ENCODE measurements at regions not wholly inside any gene's neighbourhood (a gene's known extent, or its start where the extent isn't known, plus 50 kb on each side); places are given as distances from the start of the nearest gene placed in this dataset.

DNA sequence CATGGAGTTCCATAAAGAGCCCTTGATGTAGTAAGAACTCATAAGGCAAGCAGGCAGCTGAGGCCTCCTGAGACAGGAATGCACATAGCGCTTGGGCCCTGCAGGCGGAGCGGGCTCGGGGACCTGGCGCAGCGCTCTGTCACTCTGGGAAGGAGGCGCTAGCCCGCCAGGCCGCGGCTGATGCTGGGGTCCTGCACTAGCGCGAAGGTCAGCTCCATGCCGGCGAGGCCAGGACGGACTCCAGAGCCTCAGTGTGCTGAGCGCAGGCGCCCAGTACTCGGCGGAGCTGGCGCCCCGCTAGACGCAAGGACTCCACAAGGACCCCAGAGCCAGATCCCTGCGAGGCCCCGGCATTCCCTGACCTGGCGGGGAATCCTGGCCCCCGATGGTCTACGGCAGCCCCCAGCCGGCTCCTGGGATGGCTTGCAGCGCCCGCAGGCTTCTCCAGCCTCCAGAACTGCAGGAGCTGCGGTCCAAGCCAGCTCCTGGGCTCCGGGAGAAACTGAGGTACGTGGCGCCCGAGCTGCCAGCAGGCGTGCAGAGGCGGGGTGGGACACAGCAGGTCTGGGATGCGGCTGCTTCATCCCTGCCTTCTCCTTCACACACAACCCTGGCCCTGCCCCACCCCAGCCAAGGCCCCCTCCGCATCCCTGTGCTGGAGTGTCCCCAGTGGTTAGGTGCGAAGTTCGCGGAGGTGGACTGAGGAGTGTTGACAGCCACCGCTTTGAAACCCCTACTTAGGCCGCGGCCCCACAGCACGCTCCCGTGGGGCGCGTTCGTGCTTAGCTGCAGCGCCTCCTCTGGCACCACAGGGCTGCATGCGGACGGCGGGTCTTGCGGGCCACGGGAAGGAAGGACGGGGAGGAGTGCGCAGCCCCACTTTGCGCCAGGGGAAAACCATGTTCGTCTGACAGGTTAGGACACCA lies 761.5 kb upstream of the POM121L12 start:
- H2AK5ac ChIP-seq (ENCODE audit: low read length, severe bottlenecking), result no peak overlapping the region
- H2BK5ac ChIP-seq (ENCODE audit: low read depth, low read length, poor library complexity, severe bottlenecking), result no peak overlapping the region
- no peaks in the 10 kb centered on the region for H3K27me3 ChIP-seq (ENCODE audit: control insufficient read depth in 1 of 2, insufficient read depth in 1 of 2, low read length in 2 of 2)
- H2BK15ac ChIP-seq (ENCODE audit: low read depth, poor library complexity, severe bottlenecking), result no peak overlapping the region
- no peak overlapping the region for H2BK12ac ChIP-seq (ENCODE audit: low read length in 2 of 2)
- H3K9ac ChIP-seq (ENCODE audit: low read length), result no peak overlapping the region
- H2AFZ ChIP-seq (ENCODE audit: low read depth, low read length), result no peak overlapping the region
- H3K4me1 ChIP-seq (ENCODE audit: control insufficient read depth, insufficient read depth, low read depth, low read length), result no peaks in the 10 kb centered on the region
- H3K23ac ChIP-seq (ENCODE audit: low read length in 2 of 2), result no peak overlapping the region
- H3K18ac ChIP-seq (ENCODE audit: low read depth in 1 of 2, low read length in 2 of 2), result no peak overlapping the region
- H4K91ac ChIP-seq (ENCODE audit: low read length), result no peak overlapping the region
- no peak overlapping the region for H4K8ac ChIP-seq (ENCODE audit: low read length)
- H3K4ac ChIP-seq (ENCODE audit: low read depth in 1 of 2, low read length in 2 of 2), result no peak overlapping the region
- H3K36me3 ChIP-seq (ENCODE audit: control insufficient read depth in 1 of 2, insufficient read depth in 2 of 2, low read depth in 1 of 2, low read length in 2 of 2), result no peaks in the 10 kb centered on the region
- no peak overlapping the region for H2BK120ac ChIP-seq (ENCODE audit: low read depth, low read length)
- peak overlapping the region in 1 of 2 experiments; percentile 1 for H3K4me3 ChIP-seq (ENCODE audit: insufficient read depth in 1 of 2, low read depth in 1 of 2, low read length in 2 of 2)
- WGBS, result 95% methylated on average over 60 of the region's 60 CpGs
- no peak overlapping the region for H3K4me2 ChIP-seq (ENCODE audit: low read length, poor library complexity, severe bottlenecking)
- no peaks in the 10 kb centered on the region for H3K79me1 ChIP-seq (replicated peaks; ENCODE audit: low read length, poor library complexity, severe bottlenecking)
- no peak overlapping the region for H3K27ac ChIP-seq (ENCODE audit: low read length, poor library complexity, severe bottlenecking)
- H3K9me3 ChIP-seq (ENCODE audit: control insufficient read depth, low read length), result peaks cover 4% of the 10 kb centered on the region
- no peak for DNase-seq
- no peak overlapping the region for H3K14ac ChIP-seq (ENCODE audit: low read length in 2 of 2)

DNA sequence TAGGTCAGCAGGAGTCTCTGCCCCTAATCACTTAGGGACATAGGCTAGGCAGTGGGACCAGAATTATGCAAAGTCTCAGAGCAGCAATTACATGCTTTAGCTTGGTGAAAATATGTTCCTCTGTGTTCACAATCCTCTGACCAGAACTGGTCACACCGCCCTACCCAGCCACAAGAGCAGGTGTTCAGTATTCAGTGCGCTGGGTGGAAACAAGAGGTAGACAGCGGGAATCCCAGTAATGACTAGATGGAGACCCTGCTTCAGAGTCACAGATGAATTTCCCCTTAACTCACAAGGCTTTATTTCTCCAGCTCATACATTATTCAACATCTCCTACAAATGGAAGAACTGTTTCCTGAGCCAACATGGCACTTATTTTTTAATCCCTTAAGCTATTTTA lies 763.7 kb upstream of the POM121L12 start:
- Histone ChIP-seq H3K18ac (ENCODE audit: low read depth in 1 of 2, low read length in 2 of 2) (no peak overlapping the region), H3K4ac (ENCODE audit: low read depth in 1 of 2, low read length in 2 of 2) (no peak overlapping the region), H3K79me1 (replicated peaks; ENCODE audit: low read length, poor library complexity, severe bottlenecking) (no peaks in the 10 kb centered on the region), H3K4me1 (ENCODE audit: control insufficient read depth, insufficient read depth, low read depth, low read length) (no peaks in the 10 kb centered on the region), H3K9me3 (ENCODE audit: control insufficient read depth, low read length) (no peaks in the 10 kb centered on the region), H3K27me3 (ENCODE audit: control insufficient read depth in 1 of 2, insufficient read depth in 1 of 2, low read length in 2 of 2) (no peaks in the 10 kb centered on the region), H2BK15ac (ENCODE audit: low read depth, poor library complexity, severe bottlenecking) (no peak overlapping the region), H2BK5ac (ENCODE audit: low read depth, low read length, poor library complexity, severe bottlenecking) (no peak overlapping the region), H3K4me2 (ENCODE audit: low read length, poor library complexity, severe bottlenecking) (no peak overlapping the region), H3K23ac (ENCODE audit: low read length in 2 of 2) (no peak overlapping the region), H2BK12ac (ENCODE audit: low read length in 2 of 2) (no peak overlapping the region), H2AK5ac (ENCODE audit: low read length, severe bottlenecking) (no peak overlapping the region), H3K36me3 (ENCODE audit: control insufficient read depth in 1 of 2, insufficient read depth in 2 of 2, low read depth in 1 of 2, low read length in 2 of 2) (no peaks in the 10 kb centered on the region), H3K14ac (ENCODE audit: low read length in 2 of 2) (no peak overlapping the region), H4K91ac (ENCODE audit: low read length) (no peak overlapping the region), H3K9ac (ENCODE audit: low read length) (no peak overlapping the region), H3K4me3 (ENCODE audit: insufficient read depth in 1 of 2, low read depth in 1 of 2, low read length in 2 of 2) (no peak overlapping the region), H4K8ac (ENCODE audit: low read length) (no peak overlapping the region), H2AFZ (ENCODE audit: low read depth, low read length) (no peak overlapping the region), H3K27ac (ENCODE audit: low read length, poor library complexity, severe bottlenecking) (no peak overlapping the region), H2BK120ac (ENCODE audit: low read depth, low read length) (no peak overlapping the region)
- DNase-seq, result no peak
- WGBS, result 92% methylated on average over 3 of the region's 3 CpGs

DNA sequence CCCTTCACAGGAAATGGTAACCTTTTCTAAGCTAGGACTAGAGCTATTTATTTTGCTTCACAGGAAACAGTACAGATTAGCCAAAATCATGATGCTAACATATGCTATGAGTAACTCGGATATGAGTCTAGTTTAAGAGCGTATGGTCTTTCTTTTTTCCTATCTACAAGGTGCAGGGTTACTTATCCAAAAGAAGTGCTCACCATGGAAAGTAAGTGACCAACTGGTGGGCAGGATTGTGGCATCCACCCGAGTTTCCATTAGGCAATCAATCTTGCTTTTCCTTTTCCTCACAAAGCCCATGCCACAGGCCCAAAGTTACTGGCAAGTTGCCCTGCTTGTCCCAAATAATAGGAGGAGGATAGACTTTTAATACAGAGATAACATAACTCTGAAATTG lies 765.1 kb upstream of the POM121L12 start:
- H3K23ac ChIP-seq (ENCODE audit: low read length in 2 of 2), result no peak overlapping the region
- H3K4me2 ChIP-seq (ENCODE audit: low read length, poor library complexity, severe bottlenecking), result no peak overlapping the region
- H3K36me3 ChIP-seq (ENCODE audit: control insufficient read depth in 1 of 2, insufficient read depth in 2 of 2, low read depth in 1 of 2, low read length in 2 of 2), result no peaks in the 10 kb centered on the region
- 82% methylated on average over 3 of the region's 3 CpGs for WGBS
- no peak overlapping the region for H3K9ac ChIP-seq (ENCODE audit: low read length)
- no peak overlapping the region for H3K14ac ChIP-seq (ENCODE audit: low read length in 2 of 2)
- H3K9me3 ChIP-seq (ENCODE audit: control insufficient read depth, low read length), result no peaks in the 10 kb centered on the region
- H2AFZ ChIP-seq (ENCODE audit: low read depth, low read length), result no peak overlapping the region
- no peak for DNase-seq
- no peaks in the 10 kb centered on the region for H3K4me1 ChIP-seq (ENCODE audit: control insufficient read depth, insufficient read depth, low read depth, low read length)
- H2BK120ac ChIP-seq (ENCODE audit: low read depth, low read length), result no peak overlapping the region
- H2BK15ac ChIP-seq (ENCODE audit: low read depth, poor library complexity, severe bottlenecking), result no peak overlapping the region
- H3K4ac ChIP-seq (ENCODE audit: low read depth in 1 of 2, low read length in 2 of 2), result no peak overlapping the region
- no peak overlapping the region for H2AK5ac ChIP-seq (ENCODE audit: low read length, severe bottlenecking)
- no peaks in the 10 kb centered on the region for H3K79me1 ChIP-seq (replicated peaks; ENCODE audit: low read length, poor library complexity, severe bottlenecking)
- no peak overlapping the region for H3K18ac ChIP-seq (ENCODE audit: low read depth in 1 of 2, low read length in 2 of 2)
- no peak overlapping the region for H3K27ac ChIP-seq (ENCODE audit: low read length, poor library complexity, severe bottlenecking)
- no peak overlapping the region for H2BK5ac ChIP-seq (ENCODE audit: low read depth, low read length, poor library complexity, severe bottlenecking)
- no peak overlapping the region for H2BK12ac ChIP-seq (ENCODE audit: low read length in 2 of 2)
- no peak overlapping the region for H4K8ac ChIP-seq (ENCODE audit: low read length)
- H3K27me3 ChIP-seq (ENCODE audit: control insufficient read depth in 1 of 2, insufficient read depth in 1 of 2, low read length in 2 of 2), result no peaks in the 10 kb centered on the region
- H4K91ac ChIP-seq (ENCODE audit: low read length), result no peak overlapping the region
- H3K4me3 ChIP-seq (ENCODE audit: insufficient read depth in 1 of 2, low read depth in 1 of 2, low read length in 2 of 2), result no peak overlapping the region

DNA sequence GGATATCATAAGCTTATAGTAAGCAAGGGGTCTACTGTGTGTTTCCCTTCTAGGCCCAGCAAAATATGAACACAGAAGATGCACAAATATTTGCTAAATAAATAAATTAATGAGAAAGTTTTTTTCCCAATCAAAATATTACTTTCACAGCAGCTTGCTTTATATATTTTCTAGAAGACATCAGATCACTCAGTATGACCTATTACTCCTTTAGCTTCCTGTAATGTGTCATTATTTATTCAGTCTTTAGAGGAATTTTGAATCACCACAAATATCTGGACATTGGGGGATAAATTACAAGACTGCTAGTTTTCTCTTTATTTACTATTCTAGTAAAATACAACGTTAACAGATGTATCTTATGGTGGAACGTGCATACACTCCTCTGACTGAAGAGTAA lies 765.8 kb upstream of the POM121L12 start:
- no peak overlapping the region for H2BK12ac ChIP-seq (ENCODE audit: low read length in 2 of 2)
- H2BK120ac ChIP-seq (ENCODE audit: low read depth, low read length), result no peak overlapping the region
- no CpG with 5 or more reads among the region's 2 CpGs for WGBS
- no peak for DNase-seq
- H3K9me3 ChIP-seq (ENCODE audit: control insufficient read depth, low read length), result no peaks in the 10 kb centered on the region
- no peak overlapping the region for H3K4me3 ChIP-seq (ENCODE audit: insufficient read depth in 1 of 2, low read depth in 1 of 2, low read length in 2 of 2)
- H2AFZ ChIP-seq (ENCODE audit: low read depth, low read length), result no peak overlapping the region
- H2BK15ac ChIP-seq (ENCODE audit: low read depth, poor library complexity, severe bottlenecking), result no peak overlapping the region
- H3K27me3 ChIP-seq (ENCODE audit: control insufficient read depth in 1 of 2, insufficient read depth in 1 of 2, low read length in 2 of 2), result no peaks in the 10 kb centered on the region
- H3K14ac ChIP-seq (ENCODE audit: low read length in 2 of 2), result no peak overlapping the region
- no peaks in the 10 kb centered on the region for H3K4me1 ChIP-seq (ENCODE audit: control insufficient read depth, insufficient read depth, low read depth, low read length)
- no peak overlapping the region for H4K91ac ChIP-seq (ENCODE audit: low read length)
- H3K4me2 ChIP-seq (ENCODE audit: low read length, poor library complexity, severe bottlenecking), result no peak overlapping the region
- H4K8ac ChIP-seq (ENCODE audit: low read length), result no peak overlapping the region
- no peak overlapping the region for H3K4ac ChIP-seq (ENCODE audit: low read depth in 1 of 2, low read length in 2 of 2)
- no peak overlapping the region for H3K23ac ChIP-seq (ENCODE audit: low read length in 2 of 2)
- no peaks in the 10 kb centered on the region for H3K79me1 ChIP-seq (replicated peaks; ENCODE audit: low read length, poor library complexity, severe bottlenecking)
- H3K9ac ChIP-seq (ENCODE audit: low read length), result no peak overlapping the region
- H2BK5ac ChIP-seq (ENCODE audit: low read depth, low read length, poor library complexity, severe bottlenecking), result no peak overlapping the region
- no peak overlapping the region for H2AK5ac ChIP-seq (ENCODE audit: low read length, severe bottlenecking)
- no peaks in the 10 kb centered on the region for H3K36me3 ChIP-seq (ENCODE audit: control insufficient read depth in 1 of 2, insufficient read depth in 2 of 2, low read depth in 1 of 2, low read length in 2 of 2)
- no peak overlapping the region for H3K18ac ChIP-seq (ENCODE audit: low read depth in 1 of 2, low read length in 2 of 2)
- no peak overlapping the region for H3K27ac ChIP-seq (ENCODE audit: low read length, poor library complexity, severe bottlenecking)

Measured in mesenchymal stem cell (in vitro differentiated cells and primary cell).